ENCODE measurements at regions not wholly inside any gene's neighbourhood (a gene's known extent, or its start where the extent isn't known, plus 50 kb on each side); places are given as distances from the start of the nearest gene placed in this dataset.

- Histone ChIP-seq H3K4me2 (ENCODE audit: insufficient read depth, insufficient read length, low read length) (no peak overlapping the region), H4K20me1 (ENCODE audit: control insufficient read depth, insufficient read depth, insufficient read length) (no peaks in the 10 kb centered on the region), H4K91ac (ENCODE audit: insufficient read length, low read depth, low read length) (no peak overlapping the region), H2AFZ (ENCODE audit: low read length) (no peak overlapping the region), H2BK20ac (ENCODE audit: low read depth, low read length, poor library complexity, severe bottlenecking) (no peak overlapping the region), H3K4me1 (ENCODE audit: insufficient read depth, low read length) (no peaks in the 10 kb centered on the region), H3K23me2 (ENCODE audit: insufficient read length, low read depth, low read length, poor library complexity, severe bottlenecking) (no peaks in the 10 kb centered on the region), H3K18ac (ENCODE audit: insufficient read length, low read depth, low read length) (no peak overlapping the region), H3K27me3 (ENCODE audit: insufficient read depth, low read length) (no peaks in the 10 kb centered on the region), H2BK12ac (ENCODE audit: insufficient read length, low read depth, low read length) (no peak overlapping the region), H3K14ac (ENCODE audit: insufficient read depth, low read length) (no peak overlapping the region), H3K79me1 (ENCODE audit: insufficient read depth, low read depth, low read length, poor library complexity, severe bottlenecking) (no peaks in the 10 kb centered on the region), H3K4ac (ENCODE audit: low read depth, low read length) (no peak overlapping the region), H2BK5ac (ENCODE audit: insufficient read length, low read length) (no peak overlapping the region), H2BK120ac (ENCODE audit: low read depth, low read length, poor library complexity, severe bottlenecking) (no peak overlapping the region), H3K79me2 (ENCODE audit: insufficient read depth, low read length) (no peaks in the 10 kb centered on the region), H3K9me3 (ENCODE audit: control insufficient read depth, low read depth, low read length) (no peaks in the 10 kb centered on the region), H4K5ac (ENCODE audit: insufficient read length, low read depth, low read length) (no peak overlapping the region), H3K56ac (ENCODE audit: insufficient read length, low read depth, low read length) (no peak overlapping the region), H3T11ph (ENCODE audit: low read length) (no peak overlapping the region), H3K27ac (ENCODE audit: insufficient read length, low read depth, low read length) (no peak overlapping the region), H4K8ac (replicated peaks; ENCODE audit: insufficient read length, low read depth, low read length) (no peak overlapping the region), H2BK15ac (ENCODE audit: low read depth, low read length) (no peak overlapping the region), H2AK5ac (ENCODE audit: insufficient read length, low read length) (no peak overlapping the region), H3K23ac (ENCODE audit: insufficient read length, low read depth, low read length) (no peak overlapping the region), H3K9ac (ENCODE audit: extremely low read depth, insufficient read length, low read length) (no peak overlapping the region)
- Mint-ChIP-seq H3K27me3 (ENCODE audit: low read depth) (no peaks in the 10 kb centered on the region), H3K9me3 (no peaks in the 10 kb centered on the region; a peak in 1 of 5 replicates), H3K4me3 (no peak overlapping the region), H3K27ac (no peak overlapping the region), H3K4me1 (peaks cover 9 to 10% of the 10 kb centered on the region in 2 experiments), H3K36me3 (ENCODE audit: insufficient read depth in 1 of 3, low read depth in 3 of 3) (peaks cover 0 to 3% (median 0%) of the 10 kb centered on the region in 3 experiments; a peak in 1 of 7 replicates)
- no peak for TF ChIP-seq CTCF (conservative IDR thresholded peaks at IDR 0.05)
- WGBS (ENCODE audit: extremely low coverage, insufficient read length, low lambda C conversion rate), result no CpG with 5 or more reads among the region's 2 CpGs
- no peak for DNase-seq
Measured at GRCh38 chr3:83622526-83622925, 1336.3 kb upstream of the CADM2 start.
